Suprapubic skin (tissue), 4 donors: ENCODE measurements at regions not wholly inside any gene's neighbourhood (a gene's known extent, or its start where the extent isn't known, plus 50 kb on each side); places are given as distances from the start of the nearest gene placed in this dataset.
"Not testable (repeated sequence)": the region's sequence is repeated elsewhere in the genome, so short reads cannot be mapped to it uniquely, and the experiment has no call there.

Source experiments
- DNase-seq, 2 donors: peaks; one replicate each; pipeline ENCODE4 v3.0.0-alpha.2; 2019; ENCODE audit warnings: low spot score in 2 of 2
- H3K27ac ChIP-seq: fragments of 200-600 bp; sonication (generic); one replicate; pipeline ENCODE4 v1.5.1; 2019
- H3K27me3 ChIP-seq: fragments of 200-600 bp; sonication (generic); one replicate; pipeline ENCODE4 v1.5.1; 2019
- H3K36me3 ChIP-seq: fragments of 200-600 bp; sonication (generic); one replicate; pipeline ENCODE4 v1.5.1; 2019
- H3K4me1 ChIP-seq: fragments of 200-600 bp; sonication (generic); one replicate; pipeline ENCODE4 v1.5.1; 2019
- H3K4me3 ChIP-seq: fragments of 200-600 bp; sonication (generic); one replicate; pipeline ENCODE4 v1.5.1; 2019; ENCODE audit warnings: mild to moderate bottlenecking
- H3K9me3 ChIP-seq: fragments of 200-600 bp; sonication (generic); one replicate; pipeline ENCODE4 v1.5.1; 2019
- EP300 ChIP-seq: sonication (generic); formaldehyde crosslinking; IDR thresholded peaks from one replicate; pipeline ENCODE4 v1.6.1; 2017; ENCODE audit warnings: antibody characterized with exemption
- POLR2A ChIP-seq, 2 donors: fragments of 450-650 bp; IDR thresholded peaks; one replicate each; pipeline ENCODE4 v1.6.1; 2017; ENCODE audit warnings: antibody characterized with exemption in 2 of 2, mild to moderate bottlenecking in 2 of 2, moderate library complexity in 2 of 2
- POLR2AphosphoS5 ChIP-seq, 3 donors: sonication (generic); formaldehyde crosslinking; IDR thresholded peaks; one replicate each; pipeline ENCODE4 v1.6.1; 2017; ENCODE audit warnings: antibody characterized with exemption in 3 of 3
- WGBS: methylation state at CpG from one replicate; pipeline ENCODE4 v1.1.5; 2018; 5-methylcytosine and 5-hydroxymethylcytosine counted together
- TF ChIP-seq, protein P1 (sequence below), 2 donors: fragments of 200-600 bp in 1 of 2; fragments of 450-650 bp in 1 of 2; sonication (generic) in 1 of 2; IDR thresholded peaks; one replicate each; pipeline ENCODE4 v1.5.1; 2016 to 2019; ENCODE audit warnings: antibody characterized with exemption in 2 of 2, mild to moderate bottlenecking in 1 of 2, moderate library complexity in 1 of 2

DNA sequence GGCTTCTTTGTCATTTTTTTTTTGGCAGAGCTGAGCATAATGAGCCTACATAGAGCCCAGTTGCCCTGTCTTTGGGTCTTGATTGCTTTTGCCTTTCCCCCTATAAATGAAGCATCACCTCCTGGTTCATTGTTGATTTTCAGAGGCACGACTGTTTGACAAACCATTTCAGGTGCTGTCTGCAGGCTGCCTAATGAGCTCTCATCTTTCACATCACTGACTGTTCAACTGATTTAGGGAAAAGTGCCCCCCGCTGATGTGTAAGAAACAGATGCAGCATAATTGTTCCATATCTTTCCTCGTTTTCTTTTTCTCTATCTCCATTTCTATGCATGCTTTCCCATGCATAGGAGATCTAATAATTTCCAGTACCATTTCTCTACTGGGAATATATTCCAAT lies 338.6 kb downstream of the TMEM38B start:
- DNase-seq = no peak
- Histone ChIP-seq H3K4me1 (no peaks in the 10 kb centered on the region), H3K4me3 (no peak overlapping the region), H3K36me3 (no peaks in the 10 kb centered on the region), H3K27me3 (no peaks in the 10 kb centered on the region), H3K27ac (no peak overlapping the region), H3K9me3 (peaks cover 3% of the 10 kb centered on the region)
- WGBS = 84% methylated on average over 3 of the region's 3 CpGs
- TF ChIP-seq EP300 (no peak), POLR2A (IDR thresholded peaks at IDR 0.05) (no peak), POLR2AphosphoS5 (IDR thresholded peaks at IDR 0.05) (no peak)
- TF ChIP-seq, protein P1, sequence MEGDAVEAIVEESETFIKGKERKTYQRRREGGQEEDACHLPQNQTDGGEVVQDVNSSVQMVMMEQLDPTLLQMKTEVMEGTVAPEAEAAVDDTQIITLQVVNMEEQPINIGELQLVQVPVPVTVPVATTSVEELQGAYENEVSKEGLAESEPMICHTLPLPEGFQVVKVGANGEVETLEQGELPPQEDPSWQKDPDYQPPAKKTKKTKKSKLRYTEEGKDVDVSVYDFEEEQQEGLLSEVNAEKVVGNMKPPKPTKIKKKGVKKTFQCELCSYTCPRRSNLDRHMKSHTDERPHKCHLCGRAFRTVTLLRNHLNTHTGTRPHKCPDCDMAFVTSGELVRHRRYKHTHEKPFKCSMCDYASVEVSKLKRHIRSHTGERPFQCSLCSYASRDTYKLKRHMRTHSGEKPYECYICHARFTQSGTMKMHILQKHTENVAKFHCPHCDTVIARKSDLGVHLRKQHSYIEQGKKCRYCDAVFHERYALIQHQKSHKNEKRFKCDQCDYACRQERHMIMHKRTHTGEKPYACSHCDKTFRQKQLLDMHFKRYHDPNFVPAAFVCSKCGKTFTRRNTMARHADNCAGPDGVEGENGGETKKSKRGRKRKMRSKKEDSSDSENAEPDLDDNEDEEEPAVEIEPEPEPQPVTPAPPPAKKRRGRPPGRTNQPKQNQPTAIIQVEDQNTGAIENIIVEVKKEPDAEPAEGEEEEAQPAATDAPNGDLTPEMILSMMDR (IDR thresholded peaks at IDR 0.05) = no peak

DNA sequence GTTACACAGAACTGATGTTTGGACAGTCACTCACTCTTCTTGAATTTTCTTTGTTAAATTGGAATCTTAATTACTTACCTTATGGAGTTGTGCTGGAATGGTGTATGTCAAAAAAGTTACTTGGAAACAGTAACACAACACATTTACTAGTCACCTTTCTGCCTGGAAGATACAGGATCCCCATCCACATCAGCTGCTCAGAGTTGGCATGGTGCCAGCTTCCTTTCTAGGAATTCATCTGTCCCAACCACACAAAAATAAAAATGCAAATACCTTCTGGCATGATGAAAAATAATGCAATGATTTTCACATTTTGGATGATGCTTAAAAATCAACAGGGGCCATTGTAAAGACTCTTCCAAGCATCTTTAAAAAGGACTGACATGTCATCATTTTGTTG lies 341.5 kb downstream of the TMEM38B start:
- no peaks in the 10 kb centered on the region for H3K4me1 ChIP-seq
- DNase-seq = no peak
- H3K27me3 ChIP-seq = no peaks in the 10 kb centered on the region
- TF ChIP-seq POLR2AphosphoS5 (IDR thresholded peaks at IDR 0.05) = no peak
- no peaks in the 10 kb centered on the region for H3K36me3 ChIP-seq
- no peak overlapping the region for H3K27ac ChIP-seq
- no peak overlapping the region for H3K4me3 ChIP-seq
- peaks cover 2% of the 10 kb centered on the region for H3K9me3 ChIP-seq

DNA sequence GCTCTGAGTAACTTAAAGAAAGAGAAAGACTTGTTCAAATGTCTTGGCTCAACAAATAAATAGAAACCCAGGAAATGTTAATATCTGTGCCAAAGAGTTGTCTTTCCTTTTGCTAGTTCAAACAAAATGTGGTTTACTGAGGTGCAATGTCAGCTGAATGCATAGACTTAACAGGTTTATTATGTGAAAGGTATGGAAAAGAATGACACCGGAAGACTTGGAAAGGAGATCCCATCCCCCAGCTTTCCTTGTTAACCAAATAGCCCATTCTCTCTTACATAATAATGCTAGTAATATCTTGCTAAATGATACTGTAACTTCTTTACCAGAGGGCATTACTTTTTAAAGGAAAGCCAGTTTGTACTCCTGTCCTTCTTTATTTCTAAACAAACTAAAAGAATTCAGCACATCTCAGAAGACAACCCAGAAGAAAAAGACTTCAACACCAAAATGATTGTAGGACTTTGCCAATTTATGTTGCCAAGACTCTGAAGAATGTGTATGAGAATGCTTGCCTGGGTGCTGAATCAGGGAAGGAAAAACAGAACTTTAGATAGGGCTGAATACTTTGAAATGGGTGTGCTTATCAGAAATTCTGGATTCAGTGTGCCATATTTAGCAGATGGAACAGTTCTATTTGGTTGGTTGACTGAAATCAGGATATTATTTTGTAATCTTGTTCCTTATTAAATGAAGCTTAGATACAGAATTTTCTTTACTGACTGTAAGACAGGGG lies 344.1 kb downstream of the TMEM38B start:
- WGBS = 55% methylated on average over 1 of the region's 1 CpG
- no peak for DNase-seq
- no peaks in the 10 kb centered on the region for H3K4me1 ChIP-seq
- no peaks in the 10 kb centered on the region for H3K27me3 ChIP-seq
- H3K27ac ChIP-seq = no peak overlapping the region
- no peaks in the 10 kb centered on the region for H3K36me3 ChIP-seq
- no peak overlapping the region for H3K4me3 ChIP-seq
- TF ChIP-seq, protein P1 (IDR thresholded peaks at IDR 0.05) = no peak
- no peak for TF ChIP-seq POLR2AphosphoS5 (IDR thresholded peaks at IDR 0.05)
- no peak for TF ChIP-seq POLR2A (IDR thresholded peaks at IDR 0.05)
- TF ChIP-seq EP300 = no peak
- H3K9me3 ChIP-seq = no peaks in the 10 kb centered on the region

DNA sequence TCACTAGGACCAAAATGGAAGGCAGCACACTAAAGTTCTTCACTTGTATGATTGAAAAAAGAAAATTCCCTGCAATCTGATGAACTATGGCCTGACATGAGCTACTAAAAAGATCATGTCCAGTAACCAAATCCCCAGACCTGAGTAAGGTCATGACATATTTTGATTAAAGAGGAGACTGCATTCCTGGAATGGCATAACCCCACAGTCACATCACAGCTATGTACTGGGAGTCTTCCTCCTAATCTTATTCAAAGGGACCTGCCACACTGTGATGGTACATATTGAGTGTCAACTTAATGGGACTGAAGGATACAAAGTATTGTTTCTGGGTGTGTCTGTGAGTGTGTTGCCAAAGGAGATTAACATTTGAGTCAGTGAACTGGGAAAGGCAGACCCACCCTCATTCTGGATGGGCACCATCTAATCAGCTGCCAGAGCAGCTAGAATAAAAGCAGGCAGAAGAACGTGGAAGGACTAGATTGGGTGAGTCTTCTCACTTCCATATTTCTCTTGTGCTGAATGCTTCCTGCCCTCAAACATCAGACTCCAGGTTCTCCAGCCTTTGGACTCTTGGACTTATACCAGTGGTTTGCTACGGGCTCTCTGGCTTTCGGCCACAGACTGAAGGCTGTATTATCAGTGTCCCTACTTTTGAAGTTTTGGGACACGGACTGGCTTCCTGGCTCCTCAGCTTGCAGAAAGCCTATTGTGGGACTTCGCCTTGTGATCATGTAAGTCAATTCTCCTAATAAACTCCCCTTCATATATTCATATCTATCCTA lies 345.0 kb downstream of the TMEM38B start:
- Histone ChIP-seq H3K27ac (no peak overlapping the region), H3K27me3 (no peaks in the 10 kb centered on the region), H3K4me1 (no peaks in the 10 kb centered on the region), H3K9me3 (no peaks in the 10 kb centered on the region), H3K36me3 (no peaks in the 10 kb centered on the region), H3K4me3 (no peak overlapping the region)
- 91% methylated on average over 5 of the region's 5 CpGs for WGBS
- TF ChIP-seq EP300 = no peak
- TF ChIP-seq, protein P1 (IDR thresholded peaks at IDR 0.05) = no peak
- no peak for TF ChIP-seq POLR2A (IDR thresholded peaks at IDR 0.05)
- no peak for TF ChIP-seq POLR2AphosphoS5 (IDR thresholded peaks at IDR 0.05)
- DNase-seq = no peak

DNA sequence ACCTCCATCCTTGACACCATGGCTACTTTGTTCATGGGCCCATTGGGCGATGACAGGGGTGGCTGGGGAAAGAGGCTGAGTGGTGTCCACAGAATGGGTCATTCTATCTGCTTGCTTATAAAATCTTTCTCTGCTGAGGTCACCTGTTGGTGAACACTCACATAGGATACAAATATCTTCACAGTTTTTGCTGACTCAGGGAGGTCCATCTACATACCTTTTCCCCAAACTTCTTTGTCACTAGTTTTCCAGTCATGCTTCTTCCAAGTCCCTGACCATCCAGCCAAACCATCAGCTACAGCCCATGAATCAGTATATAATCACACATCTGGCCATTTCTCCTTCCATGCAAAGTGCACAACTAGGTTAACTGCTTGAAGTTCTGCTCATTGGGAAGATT lies 347.6 kb downstream of the TMEM38B start:
- not testable (repeated sequence) for H3K9me3 ChIP-seq, H3K4me1 ChIP-seq, DNase-seq, H3K27ac ChIP-seq, H3K27me3 ChIP-seq, H3K4me3 ChIP-seq, H3K36me3 ChIP-seq
- 100% methylated on average over 1 of the region's 1 CpG for WGBS

DNA sequence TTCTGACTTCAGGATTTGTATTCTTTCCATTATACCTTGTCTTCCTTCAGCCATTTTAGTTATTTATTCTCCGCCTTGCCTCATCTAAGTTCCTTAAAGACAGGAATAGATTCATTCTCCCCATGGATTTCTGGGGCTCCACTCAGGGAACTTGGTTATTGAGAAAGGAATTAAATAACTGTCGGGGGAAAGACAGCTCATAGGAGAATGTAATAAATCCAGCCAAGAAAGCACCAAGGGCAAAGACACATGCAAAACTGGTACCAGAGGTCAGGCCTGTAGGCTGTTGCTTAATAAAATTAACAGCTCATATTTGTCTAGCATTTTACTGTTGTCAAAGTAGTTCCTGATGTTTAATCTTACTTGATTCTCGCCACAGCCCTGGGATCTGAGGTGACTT lies 357.2 kb downstream of the TMEM38B start:
- Histone ChIP-seq H3K4me3 (no peak overlapping the region), H3K36me3 (no peaks in the 10 kb centered on the region), H3K4me1 (no peaks in the 10 kb centered on the region), H3K9me3 (no peaks in the 10 kb centered on the region), H3K27me3 (no peaks in the 10 kb centered on the region), H3K27ac (no peak overlapping the region)
- DNase-seq = no peak
- TF ChIP-seq EP300 (no peak), POLR2AphosphoS5 (IDR thresholded peaks at IDR 0.05) (no peak), POLR2A (IDR thresholded peaks at IDR 0.05) (no peak)
- TF ChIP-seq, protein P1 (IDR thresholded peaks at IDR 0.05) = no peak
- WGBS = 84% methylated on average over 3 of the region's 3 CpGs
